CD4-positive, alpha-beta T cell (primary cell): ENCODE measurements at regions not wholly inside any gene's neighbourhood (a gene's known extent, or its start where the extent isn't known, plus 50 kb on each side); places are given as distances from the start of the nearest gene placed in this dataset.

ENCODE experiments used
- ATAC-seq: fragments of 200-7000 bp; cut with Tn5 transposase; one replicate; pipeline ENCODE4 v1.10.0; 2022; ENCODE audit warnings: mild to moderate bottlenecking; ENCODE audit not compliant: poor library complexity
- CTCF ChIA-PET: fragments of 350-600 bp; sonication (Branson Sonifier 250); formaldehyde crosslinking; loops from one replicate; lab custom pipeline; 2021; ENCODE audit warnings: antibody characterized with exemption, inconsistent platforms; lab: Charles Lee
- POLR2A ChIA-PET: fragments of 350-600 bp; sonication (Branson Sonifier 250); formaldehyde crosslinking; loops from one replicate; lab custom pipeline; 2021; ENCODE audit warnings: antibody characterized with exemption, inconsistent platforms; lab: Charles Lee
- DNase-seq, 14 experiments: peaks; one replicate each; pipeline ENCODE4 v3.0.0-alpha.2; 2013 to 2020; ENCODE audit warnings: mixed read lengths in 2 of 14
- H3K27ac ChIP-seq, 2 donors: one replicate each; pipeline versions ENCODE4 v1.5.1 to v1.7.0; 2013; ENCODE audit warnings: low read length in 2 of 2, low read depth in 1 of 2, mild to moderate bottlenecking in 1 of 2
- H3K27me3 ChIP-seq, 2 experiments: 1 replicate in 1 of 2; 2 replicates in 1 of 2; pipeline versions ENCODE4 v1.6.1 to v1.7.0; 2013; ENCODE audit warnings: low read length in 2 of 2, control low read depth in 1 of 2, mild to moderate bottlenecking in 1 of 2, moderate library complexity in 1 of 2; ENCODE audit not compliant: insufficient read depth in 2 of 2, control insufficient read depth in 1 of 2
- H3K36me3 ChIP-seq: one replicate; pipeline ENCODE4 v1.6.1; 2013; ENCODE audit warnings: low read length, control low read depth; ENCODE audit not compliant: insufficient read depth
- H3K4me1 ChIP-seq: one replicate; pipeline ENCODE4 v1.6.1; 2013; ENCODE audit warnings: low read length, control low read depth; ENCODE audit not compliant: insufficient read depth
- H3K4me3 ChIP-seq: one replicate; pipeline ENCODE4 v1.5.1; 2013; ENCODE audit warnings: mild to moderate bottlenecking, low read length, moderate library complexity
- H3K9me3 ChIP-seq, 2 experiments: 1 replicate in 1 of 2; 2 replicates in 1 of 2; pipeline versions ENCODE4 v1.6.1 to v1.7.0; 2013; ENCODE audit warnings: low read length in 2 of 2, mild to moderate bottlenecking in 2 of 2, control low read depth in 1 of 2, moderate library complexity in 1 of 2; ENCODE audit not compliant: control insufficient read depth in 1 of 2, insufficient read depth in 1 of 2
- H3K27ac Mint-ChIP-seq: one replicate; pipeline ENCODE4 v1.8.0; 2020; ENCODE audit warnings: mixed read lengths
- H3K27me3 Mint-ChIP-seq: one replicate; pipeline ENCODE4 v1.8.0; 2021; ENCODE audit warnings: mixed read lengths
- H3K36me3 Mint-ChIP-seq: one replicate; pipeline ENCODE4 v1.8.0; 2021; ENCODE audit warnings: low read depth, mixed read lengths
- H3K4me1 Mint-ChIP-seq: one replicate; pipeline ENCODE4 v1.8.0; 2021; ENCODE audit warnings: low read depth, mixed read lengths
- H3K4me3 Mint-ChIP-seq: one replicate; pipeline ENCODE4 v1.8.0; 2020; ENCODE audit warnings: mild to moderate bottlenecking, mixed read lengths
- H3K9me3 Mint-ChIP-seq: one replicate; pipeline ENCODE4 v1.8.0; 2020; ENCODE audit warnings: mixed read lengths
- CTCF ChIP-seq: fragments of 200-600 bp; IDR thresholded peaks from one replicate; pipeline ENCODE4 v1.8.0; 2022; ENCODE audit warnings: antibody characterized with exemption, mild to moderate bottlenecking
- intact Hi-C, 2 experiments: fragments of 100-400 bp; cut with DNase I in 1 of 2; cut with micrococcal nuclease in 1 of 2; formaldehyde crosslinking; loops; one replicate each; pipeline versions ENCODE4 v1.15.1 to v1.9.0; 2023 to 2025; cut with DNase I, micrococcal nuclease

DNA sequence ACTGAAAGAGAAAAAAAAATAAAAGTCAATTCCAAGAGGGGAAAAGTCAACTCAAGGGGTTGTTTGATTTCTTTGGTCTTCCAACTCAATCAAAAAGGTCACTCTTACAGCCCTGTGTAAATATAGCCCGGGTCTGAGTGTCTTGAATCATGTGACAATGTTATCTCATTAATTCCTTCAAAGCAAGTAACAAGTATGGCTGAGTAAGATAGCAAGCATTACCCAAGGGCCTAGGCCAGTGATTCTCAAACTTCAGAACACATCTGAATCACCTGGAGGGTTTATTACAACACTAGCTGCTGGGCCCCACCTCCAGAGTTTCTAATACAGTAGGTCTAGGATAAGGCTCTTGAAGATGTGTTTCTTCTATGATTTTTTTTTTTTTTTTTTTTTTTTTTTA is 125.0 kb downstream of the PRLHR start:
- H3K36me3 Mint-ChIP-seq = no peaks in the 10 kb centered on the region
- H3K9me3 ChIP-seq = no peaks in the 10 kb centered on the region
- peaks cover 87% of the 10 kb centered on the region for H3K27me3 Mint-ChIP-seq
- ChIA-PET CTCF (interaction anchor here (0.5 kb wide), 1 partner anchor 135 kb away, joined by 3 read pairs; no protein-coding TSS in a partner anchor), POLR2A (no interaction called here)
- no peaks in the 10 kb centered on the region for H3K36me3 ChIP-seq
- no peaks in the 10 kb centered on the region for H3K4me1 ChIP-seq
- H3K4me3 Mint-ChIP-seq = no peak overlapping the region
- peaks cover 10 to 24% of the 10 kb centered on the region in 2 experiments for H3K27me3 ChIP-seq
- TF ChIP-seq CTCF = no peak
- intact Hi-C loops = no loop called here
- no peaks in the 10 kb centered on the region for H3K9me3 Mint-ChIP-seq
- no peak for ATAC-seq
- no peak for DNase-seq
- no peak overlapping the region for H3K27ac ChIP-seq
- H3K27ac Mint-ChIP-seq = no peak overlapping the region
- H3K4me3 ChIP-seq = no peak overlapping the region
- H3K4me1 Mint-ChIP-seq = no peaks in the 10 kb centered on the region

GRCh38 chr10:118467200-118467599 is 125.1 kb upstream of the FAM204A start:
- no peaks in the 10 kb centered on the region for H3K4me1 ChIP-seq
- intact Hi-C loops = no loop called here
- no peaks in the 10 kb centered on the region for H3K36me3 Mint-ChIP-seq
- H3K9me3 Mint-ChIP-seq = no peaks in the 10 kb centered on the region
- ChIA-PET POLR2A (no interaction called here), CTCF (no interaction called here)
- H3K27ac ChIP-seq = no peak overlapping the region
- H3K9me3 ChIP-seq = no peaks in the 10 kb centered on the region
- peaks cover 85% of the 10 kb centered on the region for H3K27me3 Mint-ChIP-seq
- DNase-seq (no peak), ATAC-seq (no peak)
- no peak overlapping the region for H3K4me3 ChIP-seq
- no peaks in the 10 kb centered on the region for H3K4me1 Mint-ChIP-seq
- no peak overlapping the region for H3K4me3 Mint-ChIP-seq
- peaks cover 0 to 16% of the 10 kb centered on the region in 2 experiments for H3K27me3 ChIP-seq
- no peaks in the 10 kb centered on the region for H3K36me3 ChIP-seq
- no peak overlapping the region for H3K27ac Mint-ChIP-seq
- no peak for TF ChIP-seq CTCF

GRCh38 chr10:118465300-118465874 is 123.3 kb upstream of the FAM204A start:
- no peak overlapping the region for H3K4me3 ChIP-seq
- POLR2A ChIA-PET = no interaction called here
- H3K27me3 ChIP-seq = peaks cover 3 to 19% of the 10 kb centered on the region in 2 experiments
- no peak for TF ChIP-seq CTCF
- intact Hi-C loops = no loop called here
- no peaks in the 10 kb centered on the region for H3K36me3 ChIP-seq
- no peaks in the 10 kb centered on the region for H3K4me1 ChIP-seq
- Mint-ChIP-seq H3K9me3 (no peaks in the 10 kb centered on the region), H3K27me3 (peaks cover 93% of the 10 kb centered on the region), H3K4me1 (no peaks in the 10 kb centered on the region), H3K36me3 (no peaks in the 10 kb centered on the region), H3K4me3 (no peak overlapping the region), H3K27ac (no peak overlapping the region)
- ATAC-seq (no peak), DNase-seq (no peak)
- CTCF ChIA-PET = no interaction called here
- H3K9me3 ChIP-seq = no peaks in the 10 kb centered on the region
- no peak overlapping the region for H3K27ac ChIP-seq
